PC-3 (cell line): ENCODE measurements at regions not wholly inside any gene's neighbourhood (a gene's known extent, or its start where the extent isn't known, plus 50 kb on each side); places are given as distances from the start of the nearest gene placed in this dataset.

Experiments
- EZH2 ChIP-seq: fragments of 300-600 bp; sonication (generic); IDR thresholded peaks from one replicate; pipeline ENCODE4 v1.6.1; 2017; ENCODE audit warnings: antibody characterized with exemption, mild to moderate bottlenecking, low read length; ENCODE audit not compliant: unreplicated experiment
- TF ChIP-seq, protein P1 (sequence below): fragments of 300-600 bp; sonication (generic); conservative IDR thresholded peaks from 2 replicates; pipeline ENCODE4 v1.5.1; 2017; ENCODE audit warnings: antibody characterized with exemption, low read depth, mild to moderate bottlenecking, low read length

DNA sequence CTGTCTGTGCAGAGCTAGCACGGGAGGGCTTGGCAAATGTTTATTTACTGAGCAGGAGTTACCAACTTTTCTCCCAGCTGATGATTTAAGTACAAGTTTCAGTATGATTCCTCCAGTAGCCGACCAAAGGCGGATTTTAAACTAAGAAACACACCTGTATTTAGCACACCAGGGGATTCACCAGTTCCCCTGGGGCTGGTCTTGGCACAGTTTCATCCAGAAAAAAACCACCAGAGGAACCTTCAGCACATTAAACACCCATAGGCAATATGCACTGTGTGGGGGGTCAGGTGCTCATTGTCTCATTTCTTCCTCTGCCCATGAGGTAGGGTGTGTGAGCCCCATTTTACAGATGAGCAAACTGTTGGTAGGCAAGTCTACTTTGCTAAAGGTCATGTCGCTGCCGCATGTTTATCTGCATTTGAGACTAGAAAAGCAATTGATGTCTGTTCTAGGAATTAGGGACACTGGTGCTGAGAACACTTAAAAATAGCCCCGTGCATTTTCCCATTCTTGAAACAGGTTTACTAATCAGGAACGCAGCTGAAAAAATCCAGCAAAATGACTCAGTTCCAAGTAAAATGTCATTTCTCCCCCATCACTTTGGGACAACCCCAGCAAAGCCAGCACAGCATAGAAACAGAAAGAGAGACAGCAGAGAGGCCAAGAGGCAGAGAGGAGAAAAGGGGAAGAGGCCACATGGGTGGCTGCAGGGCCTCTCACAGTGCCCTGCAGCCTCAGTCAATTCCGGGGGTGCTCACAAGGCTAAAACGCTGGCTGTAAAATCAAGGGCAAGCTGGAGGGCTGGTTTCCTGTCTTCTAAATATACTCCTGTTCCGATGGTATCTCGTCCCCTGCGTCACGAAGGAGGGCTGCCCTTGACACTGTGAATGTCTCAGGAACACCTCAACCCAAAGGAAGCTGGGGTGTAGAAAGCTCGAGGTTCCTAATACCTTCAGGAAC, 166.8 kb upstream of the ID2 start:
- TF ChIP-seq, protein P1, sequence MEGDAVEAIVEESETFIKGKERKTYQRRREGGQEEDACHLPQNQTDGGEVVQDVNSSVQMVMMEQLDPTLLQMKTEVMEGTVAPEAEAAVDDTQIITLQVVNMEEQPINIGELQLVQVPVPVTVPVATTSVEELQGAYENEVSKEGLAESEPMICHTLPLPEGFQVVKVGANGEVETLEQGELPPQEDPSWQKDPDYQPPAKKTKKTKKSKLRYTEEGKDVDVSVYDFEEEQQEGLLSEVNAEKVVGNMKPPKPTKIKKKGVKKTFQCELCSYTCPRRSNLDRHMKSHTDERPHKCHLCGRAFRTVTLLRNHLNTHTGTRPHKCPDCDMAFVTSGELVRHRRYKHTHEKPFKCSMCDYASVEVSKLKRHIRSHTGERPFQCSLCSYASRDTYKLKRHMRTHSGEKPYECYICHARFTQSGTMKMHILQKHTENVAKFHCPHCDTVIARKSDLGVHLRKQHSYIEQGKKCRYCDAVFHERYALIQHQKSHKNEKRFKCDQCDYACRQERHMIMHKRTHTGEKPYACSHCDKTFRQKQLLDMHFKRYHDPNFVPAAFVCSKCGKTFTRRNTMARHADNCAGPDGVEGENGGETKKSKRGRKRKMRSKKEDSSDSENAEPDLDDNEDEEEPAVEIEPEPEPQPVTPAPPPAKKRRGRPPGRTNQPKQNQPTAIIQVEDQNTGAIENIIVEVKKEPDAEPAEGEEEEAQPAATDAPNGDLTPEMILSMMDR: no peak
- TF ChIP-seq EZH2: no peak
